Epithelial cell of esophagus (primary cell): ENCODE measurements at regions not wholly inside any gene's neighbourhood (a gene's known extent, or its start where the extent isn't known, plus 50 kb on each side); places are given as distances from the start of the nearest gene placed in this dataset.

Experiments
- DNase-seq: peaks from one replicate; pipeline ENCODE4 v3.0.0; 2010; ENCODE audit warnings: low read depth
- H3K4me3 ChIP-seq: 2 replicates; pipeline ENCODE4 v1.5.1; 2011; ENCODE audit warnings: mild to moderate bottlenecking, low read length, control low read depth
- TF ChIP-seq, protein P1 (sequence below): IDR thresholded peaks from 2 replicates; pipeline ENCODE4 v1.5.1; 2011; ENCODE audit warnings: low read depth, mild to moderate bottlenecking, low read length, control low read depth, inconsistent platforms; ENCODE audit not compliant: insufficient read depth; ENCODE audit errors: missing control alignments

DNA sequence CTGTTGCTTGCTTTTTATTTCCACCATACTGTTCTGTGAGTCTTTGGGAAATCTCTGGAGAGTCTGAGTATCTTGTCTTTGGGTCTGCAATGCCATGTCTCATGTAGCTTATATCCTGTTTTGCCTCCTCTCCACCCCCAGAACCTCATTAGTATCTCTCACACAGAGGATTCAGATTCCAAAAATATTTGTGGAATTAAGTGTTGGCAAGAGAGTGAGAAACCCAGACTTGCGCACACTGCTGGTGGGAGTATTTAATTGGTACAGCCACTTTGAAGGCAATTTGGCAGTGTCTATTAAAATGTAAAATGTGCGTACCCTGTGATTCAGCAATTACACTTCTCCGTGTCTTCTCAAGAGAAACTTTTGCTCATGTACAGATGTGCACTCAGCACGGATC, 68.6 kb downstream of the ZNF621 start:
- no peak for DNase-seq

DNA sequence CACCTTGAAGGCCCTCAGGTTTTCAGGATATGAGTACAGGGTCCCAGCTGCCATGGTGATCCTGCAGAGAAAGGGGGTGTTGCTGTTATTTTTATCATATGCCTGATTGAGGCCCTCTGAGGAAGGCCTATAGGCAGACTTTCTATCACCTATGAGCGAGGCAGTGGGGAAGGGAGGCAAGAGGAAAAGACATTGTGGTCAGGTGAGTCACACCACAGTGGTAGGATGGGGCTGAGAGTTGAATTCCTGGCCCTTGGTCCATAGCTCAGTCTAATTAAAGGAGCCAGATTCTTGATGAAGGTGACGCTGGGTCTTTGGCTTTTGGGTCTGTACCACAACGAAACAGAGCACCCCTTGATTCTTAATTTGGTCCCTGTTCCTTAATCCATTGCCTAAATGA, 72.7 kb downstream of the ZNF621 start:
- no peak overlapping the region for H3K4me3 ChIP-seq
- DNase-seq = peak; percentile 69
- TF ChIP-seq, protein P1, sequence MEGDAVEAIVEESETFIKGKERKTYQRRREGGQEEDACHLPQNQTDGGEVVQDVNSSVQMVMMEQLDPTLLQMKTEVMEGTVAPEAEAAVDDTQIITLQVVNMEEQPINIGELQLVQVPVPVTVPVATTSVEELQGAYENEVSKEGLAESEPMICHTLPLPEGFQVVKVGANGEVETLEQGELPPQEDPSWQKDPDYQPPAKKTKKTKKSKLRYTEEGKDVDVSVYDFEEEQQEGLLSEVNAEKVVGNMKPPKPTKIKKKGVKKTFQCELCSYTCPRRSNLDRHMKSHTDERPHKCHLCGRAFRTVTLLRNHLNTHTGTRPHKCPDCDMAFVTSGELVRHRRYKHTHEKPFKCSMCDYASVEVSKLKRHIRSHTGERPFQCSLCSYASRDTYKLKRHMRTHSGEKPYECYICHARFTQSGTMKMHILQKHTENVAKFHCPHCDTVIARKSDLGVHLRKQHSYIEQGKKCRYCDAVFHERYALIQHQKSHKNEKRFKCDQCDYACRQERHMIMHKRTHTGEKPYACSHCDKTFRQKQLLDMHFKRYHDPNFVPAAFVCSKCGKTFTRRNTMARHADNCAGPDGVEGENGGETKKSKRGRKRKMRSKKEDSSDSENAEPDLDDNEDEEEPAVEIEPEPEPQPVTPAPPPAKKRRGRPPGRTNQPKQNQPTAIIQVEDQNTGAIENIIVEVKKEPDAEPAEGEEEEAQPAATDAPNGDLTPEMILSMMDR = no peak

More for the DNA sequence above, 68.6 kb downstream of the ZNF621 start:
- TF ChIP-seq, protein P1 = no peak
- no peak overlapping the region for H3K4me3 ChIP-seq

GRCh38 chr3:40598338-40598737, 73.6 kb downstream of the ZNF621 start:
- no peak for DNase-seq
- no peak overlapping the region for H3K4me3 ChIP-seq
- TF ChIP-seq, protein P1 = no peak

DNA sequence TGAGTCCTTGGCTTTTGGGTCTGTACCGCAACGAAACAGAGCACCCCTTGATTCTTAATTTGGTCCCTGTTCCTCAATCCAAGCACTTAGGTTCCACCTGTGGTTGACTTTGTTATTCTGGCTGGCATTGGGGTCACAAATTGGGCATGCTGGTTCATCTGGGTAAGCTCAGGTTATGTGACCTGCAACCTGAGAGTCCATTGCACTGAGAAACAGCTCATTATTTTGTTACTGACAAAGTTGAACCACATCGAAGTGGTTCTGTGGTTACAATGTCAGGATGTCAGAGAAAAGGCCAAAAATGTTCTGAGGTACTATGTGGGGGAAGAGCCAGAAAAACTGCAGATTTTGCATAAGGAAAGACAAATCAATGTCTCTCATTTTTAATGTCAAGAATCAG, 74.2 kb downstream of the ZNF621 start:
- TF ChIP-seq, protein P1 = no peak
- H3K4me3 ChIP-seq = no peak overlapping the region
- DNase-seq = no peak

DNA sequence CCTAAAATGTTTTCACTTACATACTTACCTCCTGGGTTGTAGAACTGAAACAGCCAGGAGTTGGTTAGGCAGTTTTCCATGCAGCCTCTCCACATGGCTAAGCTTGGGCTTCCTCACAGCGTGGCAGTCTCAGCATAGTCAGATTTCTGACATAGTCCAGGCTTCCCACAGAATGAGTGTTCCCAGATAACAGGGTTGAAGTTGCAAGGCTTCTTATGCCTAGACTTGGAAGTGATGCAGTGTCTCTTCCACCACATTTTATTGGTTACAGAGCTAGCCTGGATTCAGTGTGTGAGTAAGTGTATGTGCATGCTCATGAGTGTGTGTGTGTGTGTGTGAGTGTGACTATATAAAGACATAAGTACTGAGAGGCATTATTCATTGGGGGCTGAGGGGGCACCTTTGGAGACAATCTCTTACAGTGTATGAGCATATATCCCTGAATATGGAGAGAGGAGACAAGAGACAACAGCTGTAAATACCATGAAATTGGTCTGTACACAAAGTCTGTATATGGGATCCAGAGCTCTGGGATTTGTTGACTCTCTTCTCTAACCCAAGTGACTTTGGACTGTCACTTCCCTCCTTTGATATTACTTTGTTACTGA, 78.1 kb downstream of the ZNF621 start:
- no peak overlapping the region for H3K4me3 ChIP-seq
- TF ChIP-seq, protein P1 = no peak
- DNase-seq = no peak

DNA sequence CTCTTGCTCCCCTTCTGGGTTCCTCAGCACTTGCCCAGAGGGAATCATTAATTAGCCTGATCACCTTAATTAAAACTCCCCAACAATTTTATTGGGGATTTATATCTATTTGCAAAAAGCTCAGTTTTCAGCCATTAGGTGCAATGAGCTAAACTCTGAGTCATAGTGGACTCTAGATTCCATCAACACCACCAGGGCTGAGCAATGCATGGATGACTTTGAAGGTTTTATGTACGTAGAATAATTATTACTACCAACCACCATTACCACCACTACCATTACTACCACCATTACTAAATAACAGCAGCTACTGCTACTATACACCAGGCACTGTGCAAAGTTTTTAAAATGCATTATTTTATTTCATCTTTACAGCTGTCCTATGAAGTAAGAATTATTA, 81.2 kb downstream of the ZNF621 start:
- peak; percentile 26 for DNase-seq
- TF ChIP-seq, protein P1 = no peak

DNA sequence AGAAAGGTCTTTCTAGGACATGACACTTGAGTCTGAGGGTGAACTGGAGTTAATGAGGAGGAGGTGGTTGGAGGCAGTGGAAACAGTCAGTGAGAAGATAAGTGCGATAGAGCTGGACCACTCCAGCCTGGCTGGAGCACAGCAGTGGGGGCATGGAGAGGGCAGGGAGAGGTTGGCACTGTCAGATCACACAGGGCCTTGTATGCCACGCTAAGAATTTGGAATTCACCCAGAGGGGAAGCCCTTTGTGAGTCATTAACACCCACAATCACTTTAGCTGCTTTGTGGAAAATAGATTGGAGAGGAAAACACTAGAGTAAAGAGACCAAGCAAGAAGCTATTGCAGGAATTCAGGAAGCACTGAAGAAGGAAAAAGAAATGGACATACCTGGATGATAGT, 83.3 kb downstream of the ZNF621 start:
- H3K4me3 ChIP-seq = no peak overlapping the region
- TF ChIP-seq, protein P1 = no peak
- no peak for DNase-seq

More for the DNA sequence above, 81.2 kb downstream of the ZNF621 start:
- H3K4me3 ChIP-seq = no peak overlapping the region
